SK-N-SH treated with all-trans-retinoic acid at 6 μM for 48 hours (cell line): ENCODE measurements at regions not wholly inside any gene's neighbourhood (a gene's known extent, or its start where the extent isn't known, plus 50 kb on each side); places are given as distances from the start of the nearest gene placed in this dataset.

ENCODE experiments used
- ATAC-seq: fragments of 200-7000 bp; cut with Tn5 transposase; 3 replicates; pipeline ENCODE4 v1.9.1; 2020; ENCODE audit warnings: mild to moderate bottlenecking, moderate library complexity
- ARNTL ChIP-seq: fragments of 450-650 bp; formaldehyde crosslinking; IDR thresholded peaks from 2 replicates; pipeline ENCODE4 v1.5.0; 2020; ENCODE audit warnings: low read depth, mild to moderate bottlenecking, moderate library complexity, borderline replicate concordance
- BACH2 ChIP-seq: fragments of 250-450 bp; sonication (Bioruptor Pico); IDR thresholded peaks from 2 replicates; pipeline ENCODE4 v1.9.0; 2021; ENCODE audit warnings: mild to moderate bottlenecking, borderline replicate concordance
- CSDC2 ChIP-seq: fragments of 250-450 bp; sonication (Bioruptor Pico); IDR thresholded peaks from 2 replicates; pipeline ENCODE4 v1.5.0; 2020; ENCODE audit warnings: mild to moderate bottlenecking, moderate library complexity
- CSRNP3 ChIP-seq: fragments of 250-450 bp; sonication (Bioruptor Pico); IDR thresholded peaks from 2 replicates; pipeline ENCODE4 v1.5.1; 2021; ENCODE audit warnings: mild to moderate bottlenecking, moderate library complexity
- GLIS3 ChIP-seq: fragments of 250-450 bp; sonication (Bioruptor Pico); IDR thresholded peaks from 2 replicates; pipeline ENCODE4 v1.5.0; 2020; ENCODE audit warnings: mild to moderate bottlenecking, moderate library complexity
- ISL1 ChIP-seq: fragments of 250-450 bp; sonication (Bioruptor Pico); IDR thresholded peaks from 2 replicates; pipeline ENCODE4 v2.1.2; 2022; ENCODE audit warnings: mild to moderate bottlenecking, moderate library complexity
- OSR1 ChIP-seq: fragments of 250-450 bp; sonication (Bioruptor Pico); IDR thresholded peaks from 2 replicates; pipeline ENCODE4 v1.8.0; 2022; ENCODE audit warnings: moderate library complexity, mild to moderate bottlenecking, inconsistent platforms
- PATZ1 ChIP-seq: fragments of 250-450 bp; sonication (Bioruptor Pico); IDR thresholded peaks from 2 replicates; pipeline ENCODE4 v1.8.0; 2020; ENCODE audit warnings: mild to moderate bottlenecking, moderate library complexity, borderline replicate concordance
- PPARA ChIP-seq: fragments of 250-450 bp; sonication (Bioruptor Pico); IDR thresholded peaks from 2 replicates; pipeline ENCODE4 v1.5.0; 2020; ENCODE audit warnings: mild to moderate bottlenecking, borderline replicate concordance
- RARB ChIP-seq: fragments of 250-450 bp; sonication (Bioruptor Pico); IDR thresholded peaks from 2 replicates; pipeline ENCODE4 v1.8.0; 2021; ENCODE audit warnings: mild to moderate bottlenecking, moderate library complexity
- SNAI2 ChIP-seq: fragments of 250-450 bp; sonication (Bioruptor Pico); IDR thresholded peaks from 2 replicates; pipeline ENCODE4 v1.5.0; 2020; ENCODE audit warnings: mild to moderate bottlenecking, moderate library complexity
- TCF4 ChIP-seq: fragments of 250-450 bp; sonication (Bioruptor Pico); IDR thresholded peaks from 2 replicates; pipeline ENCODE4 v1.8.0; 2021; ENCODE audit warnings: mild to moderate bottlenecking, moderate library complexity, borderline replicate concordance
- TOX ChIP-seq: fragments of 250-450 bp; sonication (Bioruptor Pico); IDR thresholded peaks from 2 replicates; pipeline ENCODE4 v1.8.0; 2021; ENCODE audit warnings: mild to moderate bottlenecking, moderate library complexity, borderline replicate concordance
- TSHZ2 ChIP-seq: fragments of 250-450 bp; sonication (Bioruptor Pico); IDR thresholded peaks from 2 replicates; pipeline ENCODE4 v1.5.0; 2020; ENCODE audit warnings: mild to moderate bottlenecking, moderate library complexity
- ZC3H10 ChIP-seq: fragments of 250-450 bp; sonication (Bioruptor Pico); IDR thresholded peaks from 2 replicates; pipeline ENCODE4 v1.5.1; 2021; ENCODE audit warnings: mild to moderate bottlenecking, moderate library complexity
- ZFP3 ChIP-seq: fragments of 250-450 bp; sonication (Bioruptor Pico); IDR thresholded peaks from 2 replicates; pipeline ENCODE4 v1.5.0; 2020; ENCODE audit warnings: mild to moderate bottlenecking, moderate library complexity
- ZFP30 ChIP-seq: fragments of 450-650 bp; formaldehyde crosslinking; IDR thresholded peaks from 2 replicates; pipeline ENCODE4 v1.5.0; 2022; ENCODE audit warnings: mild to moderate bottlenecking, moderate library complexity
- ZNF565 ChIP-seq: fragments of 450-650 bp; formaldehyde crosslinking; conservative IDR thresholded peaks from 2 replicates; pipeline ENCODE4 v1.5.0; 2020; ENCODE audit warnings: low read depth, mild to moderate bottlenecking, moderate library complexity
- ZNF70 ChIP-seq: fragments of 450-650 bp; formaldehyde crosslinking; IDR thresholded peaks from 2 replicates; pipeline ENCODE4 v1.5.0; 2020; ENCODE audit warnings: mild to moderate bottlenecking, moderate library complexity
- ZNF8 ChIP-seq: fragments of 450-650 bp; formaldehyde crosslinking; IDR thresholded peaks from 2 replicates; pipeline ENCODE4 v1.5.0; 2020; ENCODE audit warnings: mild to moderate bottlenecking, moderate library complexity
- TF ChIP-seq, protein P1 (sequence below): fragments of 250-450 bp; sonication (Bioruptor Pico); IDR thresholded peaks from 2 replicates; pipeline ENCODE4 v1.5.1; 2020; ENCODE audit warnings: low read depth, mild to moderate bottlenecking, moderate library complexity

GRCh38 chr21:28509031-28509430 lies 483.6 kb downstream of the LTN1 start:
- no peak for ATAC-seq
- TF ChIP-seq ZC3H10 (no peak), ZFP3 (CRISPR knock-in tag) (no peak), CSRNP3 (CRISPR knock-in tag) (no peak), OSR1 (no peak), TOX (CRISPR knock-in tag) (no peak), PATZ1 (CRISPR knock-in tag) (no peak), SNAI2 (CRISPR knock-in tag) (no peak), TSHZ2 (CRISPR knock-in tag) (no peak), GLIS3 (CRISPR knock-in tag) (no peak), ARNTL (no peak), ISL1 (no peak), RARB (CRISPR knock-in tag) (no peak), ZNF8 (no peak), ZNF70 (CRISPR knock-in tag) (no peak), BACH2 (no peak), CSDC2 (CRISPR knock-in tag) (no peak)
- TF ChIP-seq, protein P1, sequence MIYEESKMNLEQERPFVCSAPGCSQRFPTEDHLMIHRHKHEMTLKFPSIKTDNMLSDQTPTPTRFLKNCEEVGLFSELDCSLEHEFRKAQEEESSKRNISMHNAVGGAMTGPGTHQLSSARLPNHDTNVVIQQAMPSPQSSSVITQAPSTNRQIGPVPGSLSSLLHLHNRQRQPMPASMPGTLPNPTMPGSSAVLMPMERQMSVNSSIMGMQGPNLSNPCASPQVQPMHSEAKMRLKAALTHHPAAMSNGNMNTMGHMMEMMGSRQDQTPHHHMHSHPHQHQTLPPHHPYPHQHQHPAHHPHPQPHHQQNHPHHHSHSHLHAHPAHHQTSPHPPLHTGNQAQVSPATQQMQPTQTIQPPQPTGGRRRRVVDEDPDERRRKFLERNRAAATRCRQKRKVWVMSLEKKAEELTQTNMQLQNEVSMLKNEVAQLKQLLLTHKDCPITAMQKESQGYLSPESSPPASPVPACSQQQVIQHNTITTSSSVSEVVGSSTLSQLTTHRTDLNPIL, result no peak

GRCh38 chr21:28508126-28508525 lies 484.6 kb downstream of the LTN1 start:
- no peak for TF ChIP-seq CSDC2 (CRISPR knock-in tag)
- TF ChIP-seq OSR1, result no peak
- no peak for TF ChIP-seq ZNF70 (CRISPR knock-in tag)
- no peak for TF ChIP-seq ARNTL
- TF ChIP-seq TCF4, result no peak
- no peak for TF ChIP-seq ZNF8
- TF ChIP-seq ZNF565 (CRISPR knock-in tag), result no peak
- TF ChIP-seq ZFP30, result no peak
- TF ChIP-seq, protein P1, result no peak
- ATAC-seq, result no peak

- ATAC-seq, result no peak
- no peak for TF ChIP-seq TSHZ2 (CRISPR knock-in tag)
- TF ChIP-seq PATZ1 (CRISPR knock-in tag), result no peak
- no peak for TF ChIP-seq PPARA (CRISPR knock-in tag)
- no peak for TF ChIP-seq ZNF565 (CRISPR knock-in tag)
- no peak for TF ChIP-seq RARB (CRISPR knock-in tag)
- TF ChIP-seq ZNF70 (CRISPR knock-in tag), result no peak
- no peak for TF ChIP-seq ZFP3 (CRISPR knock-in tag)
- no peak for TF ChIP-seq OSR1
- TF ChIP-seq CSRNP3 (CRISPR knock-in tag), result no peak
- TF ChIP-seq TCF4, result no peak
- TF ChIP-seq ZNF8, result no peak
- no peak for TF ChIP-seq BACH2
- TF ChIP-seq GLIS3 (CRISPR knock-in tag), result no peak
- TF ChIP-seq ARNTL, result no peak
- no peak for TF ChIP-seq CSDC2 (CRISPR knock-in tag)
Observed at GRCh38 chr21:28496517-28496916, 496.2 kb downstream of the LTN1 start.
